Cardiac fibroblast (primary cell): ENCODE measurements at regions not wholly inside any gene's neighbourhood (a gene's known extent, or its start where the extent isn't known, plus 50 kb on each side); places are given as distances from the start of the nearest gene placed in this dataset.
"Not testable (repeated sequence)": the region's sequence is repeated elsewhere in the genome, so short reads cannot be mapped to it uniquely, and the experiment has no call there.

Experiments
- DNase-seq, 2 donors: peaks; one replicate each; pipeline versions ENCODE4 v3.0.0 to v3.0.0-alpha.2; 2010; ENCODE audit warnings: low read depth in 2 of 2
- H3K4me3 ChIP-seq, 2 donors: replicated peaks in 1 of 2; 1 replicate in 1 of 2; 2 replicates in 1 of 2; pipeline ENCODE4 v1.5.1; 2011; ENCODE audit warnings: low read depth in 2 of 2, low read length in 2 of 2, mild to moderate bottlenecking in 2 of 2, moderate library complexity in 1 of 2
- TF ChIP-seq, protein P1 (sequence below): IDR thresholded peaks from one replicate; pipeline ENCODE4 v1.5.1; 2011; ENCODE audit warnings: low read depth, mild to moderate bottlenecking, low read length, inconsistent platforms

DNA sequence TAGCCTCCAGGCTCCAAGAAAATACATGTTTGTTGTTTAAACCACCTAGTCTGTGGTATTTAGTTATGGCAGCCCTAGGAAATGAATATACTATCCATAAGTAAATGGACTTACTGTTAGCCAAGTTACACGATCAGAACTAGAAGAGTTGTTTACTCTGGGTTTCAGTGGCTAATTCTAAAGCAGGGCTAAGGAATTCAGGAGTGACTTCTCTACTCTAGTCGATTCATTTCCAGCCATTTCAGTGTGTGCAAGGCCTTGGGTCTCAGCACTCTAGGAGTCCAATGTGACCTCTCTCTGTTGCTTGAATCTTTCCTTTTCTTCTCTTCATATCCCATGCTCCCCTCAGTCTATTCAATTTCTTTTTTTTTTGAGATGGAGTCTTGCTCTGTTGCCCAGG, 66.7 kb downstream of the BHLHE40 start:
- no peak for DNase-seq
- H3K4me3 ChIP-seq: no peak overlapping the region
- TF ChIP-seq, protein P1, sequence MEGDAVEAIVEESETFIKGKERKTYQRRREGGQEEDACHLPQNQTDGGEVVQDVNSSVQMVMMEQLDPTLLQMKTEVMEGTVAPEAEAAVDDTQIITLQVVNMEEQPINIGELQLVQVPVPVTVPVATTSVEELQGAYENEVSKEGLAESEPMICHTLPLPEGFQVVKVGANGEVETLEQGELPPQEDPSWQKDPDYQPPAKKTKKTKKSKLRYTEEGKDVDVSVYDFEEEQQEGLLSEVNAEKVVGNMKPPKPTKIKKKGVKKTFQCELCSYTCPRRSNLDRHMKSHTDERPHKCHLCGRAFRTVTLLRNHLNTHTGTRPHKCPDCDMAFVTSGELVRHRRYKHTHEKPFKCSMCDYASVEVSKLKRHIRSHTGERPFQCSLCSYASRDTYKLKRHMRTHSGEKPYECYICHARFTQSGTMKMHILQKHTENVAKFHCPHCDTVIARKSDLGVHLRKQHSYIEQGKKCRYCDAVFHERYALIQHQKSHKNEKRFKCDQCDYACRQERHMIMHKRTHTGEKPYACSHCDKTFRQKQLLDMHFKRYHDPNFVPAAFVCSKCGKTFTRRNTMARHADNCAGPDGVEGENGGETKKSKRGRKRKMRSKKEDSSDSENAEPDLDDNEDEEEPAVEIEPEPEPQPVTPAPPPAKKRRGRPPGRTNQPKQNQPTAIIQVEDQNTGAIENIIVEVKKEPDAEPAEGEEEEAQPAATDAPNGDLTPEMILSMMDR: no peak

DNA sequence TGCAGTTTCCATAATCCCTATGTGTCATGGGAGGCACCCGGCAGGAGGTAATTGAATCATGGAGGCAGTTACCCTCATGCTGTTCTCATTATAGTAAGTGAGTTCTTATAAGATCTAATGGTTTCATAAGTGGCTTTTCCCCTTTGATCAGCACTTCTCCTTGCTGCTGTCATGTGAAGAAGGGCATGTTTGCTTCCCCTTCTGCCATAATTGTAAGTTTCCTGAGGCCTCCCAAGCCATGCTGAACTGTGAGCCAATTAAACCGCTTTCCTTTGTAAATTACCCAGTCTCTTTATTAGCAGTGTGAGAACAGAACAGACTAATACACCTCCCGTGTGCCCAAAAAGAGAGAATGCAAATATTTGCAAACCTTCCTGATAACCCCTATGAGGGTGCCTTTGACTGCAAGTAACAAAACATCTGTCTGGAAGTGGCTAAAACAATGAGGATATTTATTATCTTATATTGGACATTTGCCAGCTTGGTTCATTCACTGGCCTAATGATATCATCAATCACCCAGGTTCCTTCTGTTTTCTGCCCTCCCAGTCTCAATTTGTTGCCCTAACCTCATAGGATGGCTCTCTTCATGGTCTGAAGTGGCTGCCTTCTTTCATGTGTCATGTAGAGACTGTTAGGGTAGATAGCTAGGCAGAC, 68.7 kb downstream of the BHLHE40 start:
- no peak for DNase-seq
- TF ChIP-seq, protein P1: no peak
- no peak overlapping the region for H3K4me3 ChIP-seq

DNA sequence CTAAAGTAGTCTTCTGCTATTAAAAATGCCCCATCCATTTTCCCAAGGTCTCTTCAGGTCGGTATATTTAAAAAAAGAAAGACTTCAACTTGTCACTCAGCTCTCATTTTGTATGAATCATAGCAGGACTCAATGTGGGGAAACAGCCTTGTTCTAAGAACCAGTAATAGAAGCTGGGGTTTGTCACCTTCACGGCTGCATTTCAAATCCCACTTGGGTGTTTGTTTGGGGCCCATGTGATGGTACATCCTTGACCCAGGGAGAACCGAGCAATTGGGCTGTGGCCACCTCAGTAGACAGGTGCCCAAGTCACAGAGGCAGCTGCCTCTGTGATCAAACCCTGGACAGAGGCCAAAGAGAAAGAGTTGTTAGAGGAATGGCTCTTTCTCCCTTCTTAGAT, 70.3 kb upstream of the ARL8B start:
- DNase-seq: no peak
- no peak overlapping the region for H3K4me3 ChIP-seq
- TF ChIP-seq, protein P1: no peak

GRCh38 chr3:5052247-5052646, 69.8 kb upstream of the ARL8B start:
- no peak overlapping the region for H3K4me3 ChIP-seq
- DNase-seq: no peak
- TF ChIP-seq, protein P1: no peak

DNA sequence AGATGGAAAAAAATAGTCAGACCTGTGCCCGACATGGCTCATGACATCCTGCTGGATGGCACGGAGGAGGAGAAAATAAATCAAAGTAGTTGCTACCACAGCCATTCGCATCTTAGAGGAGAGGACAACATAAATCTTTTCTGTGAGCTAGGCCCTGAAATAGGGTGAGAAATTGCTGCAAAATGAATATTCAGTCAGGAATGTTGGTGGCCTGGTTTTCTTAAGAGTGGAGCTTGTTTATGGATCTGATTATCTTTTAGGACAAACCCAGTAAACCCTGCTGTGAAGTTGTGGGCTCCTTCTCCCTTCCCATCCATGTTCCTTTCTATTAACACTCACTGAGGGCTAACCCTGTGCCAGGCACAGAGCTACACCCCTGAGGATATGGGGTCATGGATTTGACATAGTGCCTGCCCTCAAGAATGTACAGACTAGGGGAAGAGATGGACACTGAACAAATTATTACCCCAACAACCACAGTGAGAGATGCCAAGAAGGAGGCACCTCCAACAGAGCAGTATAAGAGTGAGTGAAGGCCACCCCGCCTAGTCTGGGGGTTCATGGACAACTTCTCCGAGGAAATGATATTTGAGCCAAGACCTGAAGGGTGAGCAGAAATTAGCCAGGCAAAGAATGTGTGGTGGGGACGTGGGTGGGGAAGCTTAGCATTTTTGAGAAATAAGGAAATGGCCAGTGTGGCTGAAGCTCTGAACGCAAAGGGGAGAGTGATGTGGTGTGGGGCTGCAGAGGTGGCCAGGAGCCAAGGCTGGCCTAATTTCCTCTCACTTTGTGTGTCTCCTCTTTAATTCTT, 68.9 kb upstream of the ARL8B start:
- H3K4me3 ChIP-seq: no peak overlapping the region
- peak; percentile 49 to 71 for DNase-seq
- TF ChIP-seq, protein P1: no peak

- no peak overlapping the region for H3K4me3 ChIP-seq
- TF ChIP-seq, protein P1: no peak
- DNase-seq: no peak
These were observed 68.0 kb upstream of the ARL8B start for GRCh38 chr3:5054098-5054497.

DNA sequence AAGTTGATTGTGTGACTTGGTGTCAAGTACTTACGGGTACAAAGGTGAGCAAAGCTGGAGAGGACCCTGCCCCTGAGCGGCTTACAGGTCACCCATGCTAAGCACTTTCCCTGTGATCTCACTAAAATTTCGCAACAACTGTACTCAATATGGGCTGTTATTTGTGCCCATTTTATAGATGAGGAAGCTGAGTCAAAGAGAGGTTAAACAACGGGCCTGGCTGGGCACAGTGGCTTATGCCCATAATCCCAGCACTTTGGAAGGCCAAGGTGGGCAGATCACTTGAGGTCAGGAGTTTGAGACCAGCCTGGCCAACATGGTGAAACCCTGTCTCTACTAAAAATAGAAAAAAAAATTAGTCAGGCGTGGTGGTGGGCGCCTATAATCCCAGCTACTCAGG, 67.5 kb upstream of the ARL8B start:
- not testable (repeated sequence) for DNase-seq, H3K4me3 ChIP-seq
